ENCODE measurements at regions not wholly inside any gene's neighbourhood (a gene's known extent, or its start where the extent isn't known, plus 50 kb on each side); places are given as distances from the start of the nearest gene placed in this dataset.

DNA sequence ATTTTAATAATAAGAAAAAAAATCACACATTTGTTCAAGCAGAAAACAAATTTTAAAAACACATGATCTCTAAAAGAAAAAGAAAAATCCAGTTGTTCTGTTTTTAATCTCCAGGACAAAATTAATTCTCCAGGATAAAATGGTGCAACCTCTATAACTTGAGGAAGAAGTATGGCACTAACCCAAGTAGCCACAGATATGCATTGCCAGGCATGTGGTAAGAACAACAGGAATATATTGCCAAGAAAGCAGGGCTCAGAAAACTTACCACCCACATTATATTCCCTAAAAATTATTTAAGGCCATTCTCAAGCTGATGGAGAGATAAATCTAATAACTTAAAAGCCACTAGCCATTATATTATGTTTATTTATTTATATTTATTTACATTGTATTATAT lies 295.7 kb upstream of the TMCO5A start:
- Histone ChIP-seq H3K27me3 (ENCODE audit: control insufficient read depth, insufficient read depth, low read length) (no peaks in the 10 kb centered on the region), H3K4me2 (ENCODE audit: extremely low read depth, insufficient read depth, low read length) (no peak overlapping the region), H3K79me2 (ENCODE audit: control insufficient read depth, insufficient read depth, low read length) (no peaks in the 10 kb centered on the region), H2AFZ (ENCODE audit: low read length) (no peak overlapping the region), H3K4me1 (ENCODE audit: control insufficient read depth, extremely low read depth, insufficient read depth, low read length) (no peaks in the 10 kb centered on the region), H3K36me3 (ENCODE audit: control insufficient read depth, insufficient read depth, low read length) (no peaks in the 10 kb centered on the region), H3K9ac (ENCODE audit: insufficient read depth, low read length) (no peak overlapping the region), H4K20me1 (ENCODE audit: control insufficient read depth, extremely low read depth, insufficient read depth, low read length) (no peaks in the 10 kb centered on the region), H3K9me3 (ENCODE audit: control insufficient read depth, insufficient read depth, low read depth, low read length) (no peaks in the 10 kb centered on the region), H3K27ac (ENCODE audit: insufficient read depth, low read length) (no peak overlapping the region), H3K4me3 (replicated peaks in 1 of 4; ENCODE audit: control extremely low read depth in 1 of 4, insufficient read depth in 1 of 4, low read depth in 3 of 4, low read length in 4 of 4) (no peak overlapping the region)
- DNase-seq (ENCODE audit: low read depth in 2 of 2) = no peak
- TF ChIP-seq EZH2 (IDR thresholded peaks at IDR 0.05; ENCODE audit: low read length, missing control alignments) (no peak), CTCF (conservative IDR thresholded peaks at IDR 0.05 in 1 of 2, IDR thresholded peaks at IDR 0.05 in 1 of 2; ENCODE audit: low read depth in 1 of 2, low read length in 2 of 2) (no peak)

DNA sequence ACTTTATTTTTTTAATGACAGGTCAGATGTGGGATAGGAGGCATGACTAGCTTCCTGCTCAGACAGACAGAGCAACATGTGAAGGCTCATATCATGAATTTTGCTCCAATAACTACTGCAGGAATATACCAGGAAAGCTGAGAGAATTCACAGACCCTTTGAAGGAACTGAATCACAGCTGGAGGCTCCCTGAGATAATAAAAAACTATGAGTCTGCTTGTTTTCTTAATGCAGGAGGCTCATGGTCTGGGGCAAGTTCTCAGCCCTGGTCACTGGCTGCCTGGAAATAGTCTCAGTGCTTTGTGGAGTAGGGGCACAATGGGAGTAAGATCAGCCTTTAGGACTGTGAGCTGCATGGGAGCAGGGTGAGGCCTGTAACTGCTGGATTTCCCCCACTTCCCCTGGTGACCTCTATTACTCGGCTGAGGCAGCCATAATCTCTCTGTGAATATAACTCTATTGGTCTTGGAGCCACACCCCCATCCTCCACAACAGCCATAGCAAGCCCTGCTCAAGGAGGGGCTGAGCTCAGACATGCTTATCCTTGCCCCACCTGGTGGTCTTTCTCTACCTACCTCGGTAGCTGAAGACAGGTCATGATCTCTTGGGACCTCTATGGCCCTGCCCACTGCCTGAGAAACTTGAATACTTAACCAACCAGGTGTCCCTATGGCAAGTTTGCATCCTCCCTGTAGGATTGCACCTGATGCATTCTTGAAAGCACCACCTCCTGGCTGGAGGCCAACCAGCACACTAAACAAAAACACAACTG lies 281.6 kb upstream of the TMCO5A start:
- Histone ChIP-seq H3K4me1 (ENCODE audit: control insufficient read depth, extremely low read depth, insufficient read depth, low read length) (no peaks in the 10 kb centered on the region), H2AFZ (ENCODE audit: low read length) (no peak overlapping the region), H3K79me2 (ENCODE audit: control insufficient read depth, insufficient read depth, low read length) (no peaks in the 10 kb centered on the region), H3K4me3 (replicated peaks in 1 of 4; ENCODE audit: control extremely low read depth in 1 of 4, insufficient read depth in 1 of 4, low read depth in 3 of 4, low read length in 4 of 4) (no peak overlapping the region), H3K36me3 (ENCODE audit: control insufficient read depth, insufficient read depth, low read length) (no peaks in the 10 kb centered on the region), H3K27me3 (ENCODE audit: control insufficient read depth, insufficient read depth, low read length) (no peaks in the 10 kb centered on the region), H3K9me3 (ENCODE audit: control insufficient read depth, insufficient read depth, low read depth, low read length) (no peaks in the 10 kb centered on the region), H3K27ac (ENCODE audit: insufficient read depth, low read length) (no peak overlapping the region), H4K20me1 (ENCODE audit: control insufficient read depth, extremely low read depth, insufficient read depth, low read length) (no peaks in the 10 kb centered on the region), H3K9ac (ENCODE audit: insufficient read depth, low read length) (no peak overlapping the region), H3K4me2 (ENCODE audit: extremely low read depth, insufficient read depth, low read length) (no peak overlapping the region)
- TF ChIP-seq CTCF (conservative IDR thresholded peaks at IDR 0.05 in 1 of 2, IDR thresholded peaks at IDR 0.05 in 1 of 2; ENCODE audit: low read depth in 1 of 2, low read length in 2 of 2) (no peak), EZH2 (IDR thresholded peaks at IDR 0.05; ENCODE audit: low read length, missing control alignments) (no peak)
- DNase-seq (ENCODE audit: low read depth in 2 of 2) = no peak

- Histone ChIP-seq H3K79me2 (ENCODE audit: control insufficient read depth, insufficient read depth, low read length) (no peaks in the 10 kb centered on the region), H3K27me3 (ENCODE audit: control insufficient read depth, insufficient read depth, low read length) (no peaks in the 10 kb centered on the region), H2AFZ (ENCODE audit: low read length) (no peak overlapping the region), H4K20me1 (ENCODE audit: control insufficient read depth, extremely low read depth, insufficient read depth, low read length) (no peaks in the 10 kb centered on the region), H3K9me3 (ENCODE audit: control insufficient read depth, insufficient read depth, low read depth, low read length) (no peaks in the 10 kb centered on the region), H3K36me3 (ENCODE audit: control insufficient read depth, insufficient read depth, low read length) (no peaks in the 10 kb centered on the region), H3K4me3 (replicated peaks in 1 of 4; ENCODE audit: control extremely low read depth in 1 of 4, insufficient read depth in 1 of 4, low read depth in 3 of 4, low read length in 4 of 4) (no peak overlapping the region), H3K4me2 (ENCODE audit: extremely low read depth, insufficient read depth, low read length) (no peak overlapping the region), H3K9ac (ENCODE audit: insufficient read depth, low read length) (no peak overlapping the region), H3K4me1 (ENCODE audit: control insufficient read depth, extremely low read depth, insufficient read depth, low read length) (no peaks in the 10 kb centered on the region), H3K27ac (ENCODE audit: insufficient read depth, low read length) (no peak overlapping the region)
- no peak for DNase-seq (ENCODE audit: low read depth in 2 of 2)
- TF ChIP-seq CTCF (conservative IDR thresholded peaks at IDR 0.05 in 1 of 2, IDR thresholded peaks at IDR 0.05 in 1 of 2; ENCODE audit: low read depth in 1 of 2, low read length in 2 of 2) (no peak), EZH2 (IDR thresholded peaks at IDR 0.05; ENCODE audit: low read length, missing control alignments) (no peak)
These were observed 256.3 kb upstream of the TMCO5A start for GRCh38 chr15:37678124-37678523.

Measured in fibroblast of lung (primary cell).